ENCODE measurements at regions not wholly inside any gene's neighbourhood (a gene's known extent, or its start where the extent isn't known, plus 50 kb on each side); places are given as distances from the start of the nearest gene placed in this dataset.

DNA sequence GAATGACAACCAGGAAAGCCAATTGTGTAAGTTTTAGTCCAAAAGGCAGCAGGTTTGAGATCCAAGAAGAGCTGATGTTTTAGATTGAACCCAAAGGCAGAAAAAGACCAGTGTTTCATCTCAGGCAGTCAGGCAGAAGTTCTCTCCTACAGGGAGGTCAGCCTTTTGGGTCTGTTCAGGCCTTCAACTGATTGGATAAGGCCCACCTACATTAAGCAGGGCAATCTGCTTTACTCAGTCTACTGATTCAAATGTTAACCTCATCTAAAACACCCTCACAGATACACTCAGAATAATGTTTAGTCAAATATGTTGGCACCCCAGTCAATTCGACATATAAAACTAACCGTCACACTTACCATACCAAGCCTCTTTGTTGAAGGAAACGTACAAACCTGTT lies 134.2 kb upstream of the NEIL3 start:
- H3K9me3 ChIP-seq (replicated peaks in 1 of 3): no peaks in the 10 kb centered on the region
- 88 to 92% (median 90%) methylated on average over 3 of the region's 3 CpGs for WGBS, 4 donors
- no peak overlapping the region for H3K4me3 ChIP-seq
- no peaks in the 10 kb centered on the region for H3K4me1 ChIP-seq (replicated peaks in 1 of 2)
- intact Hi-C loops (cut with DNase I): no loop called here
- TF ChIP-seq, protein P1, sequence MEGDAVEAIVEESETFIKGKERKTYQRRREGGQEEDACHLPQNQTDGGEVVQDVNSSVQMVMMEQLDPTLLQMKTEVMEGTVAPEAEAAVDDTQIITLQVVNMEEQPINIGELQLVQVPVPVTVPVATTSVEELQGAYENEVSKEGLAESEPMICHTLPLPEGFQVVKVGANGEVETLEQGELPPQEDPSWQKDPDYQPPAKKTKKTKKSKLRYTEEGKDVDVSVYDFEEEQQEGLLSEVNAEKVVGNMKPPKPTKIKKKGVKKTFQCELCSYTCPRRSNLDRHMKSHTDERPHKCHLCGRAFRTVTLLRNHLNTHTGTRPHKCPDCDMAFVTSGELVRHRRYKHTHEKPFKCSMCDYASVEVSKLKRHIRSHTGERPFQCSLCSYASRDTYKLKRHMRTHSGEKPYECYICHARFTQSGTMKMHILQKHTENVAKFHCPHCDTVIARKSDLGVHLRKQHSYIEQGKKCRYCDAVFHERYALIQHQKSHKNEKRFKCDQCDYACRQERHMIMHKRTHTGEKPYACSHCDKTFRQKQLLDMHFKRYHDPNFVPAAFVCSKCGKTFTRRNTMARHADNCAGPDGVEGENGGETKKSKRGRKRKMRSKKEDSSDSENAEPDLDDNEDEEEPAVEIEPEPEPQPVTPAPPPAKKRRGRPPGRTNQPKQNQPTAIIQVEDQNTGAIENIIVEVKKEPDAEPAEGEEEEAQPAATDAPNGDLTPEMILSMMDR (IDR thresholded peaks at IDR 0.05): no peak
- DNase-seq: no peak
- H3K27me3 ChIP-seq: no peaks in the 10 kb centered on the region
- H3K36me3 ChIP-seq (replicated peaks in 1 of 2): no peaks in the 10 kb centered on the region
- H3K27ac ChIP-seq: no peak overlapping the region

DNA sequence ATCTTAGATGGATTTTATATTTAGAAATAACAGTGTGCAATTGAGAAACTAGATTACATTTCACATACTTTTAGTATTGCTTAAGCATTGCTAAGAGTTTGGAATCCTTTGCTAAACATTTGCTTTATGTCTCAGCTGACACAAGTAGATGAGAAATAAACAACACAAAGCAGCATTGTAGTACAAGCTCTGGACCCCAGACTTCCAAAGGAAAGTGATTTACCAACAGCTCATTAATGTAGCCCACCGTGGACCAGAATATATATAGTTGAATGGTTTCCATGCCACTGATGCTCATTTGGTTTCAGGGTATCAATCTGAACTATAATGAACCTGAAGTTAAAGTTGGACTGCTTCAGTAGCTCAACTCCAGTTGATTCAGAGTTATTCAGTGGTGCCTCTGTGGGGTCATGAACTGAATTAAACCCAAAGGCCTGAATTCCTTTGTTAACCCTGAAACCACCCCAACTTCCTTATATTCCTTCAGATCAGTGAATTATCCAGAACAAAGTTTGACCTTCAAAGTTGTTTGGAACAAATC lies 132.1 kb upstream of the NEIL3 start:
- Histone ChIP-seq H3K36me3 (replicated peaks in 1 of 2) (no peaks in the 10 kb centered on the region), H3K4me1 (replicated peaks in 1 of 2) (no peaks in the 10 kb centered on the region), H3K9me3 (replicated peaks in 1 of 3) (no peaks in the 10 kb centered on the region), H3K27ac (no peak overlapping the region), H3K4me3 (no peak overlapping the region), H3K27me3 (no peaks in the 10 kb centered on the region)
- no peak for TF ChIP-seq POLR2A (IDR thresholded peaks at IDR 0.05)
- TF ChIP-seq, protein P1 (IDR thresholded peaks at IDR 0.05): no peak
- intact Hi-C loops (cut with DNase I): no loop called here
- WGBS, 4 donors: 41 to 69% (median 56%) methylated on average over 1 of the region's 1 CpG
- DNase-seq: no peak

DNA sequence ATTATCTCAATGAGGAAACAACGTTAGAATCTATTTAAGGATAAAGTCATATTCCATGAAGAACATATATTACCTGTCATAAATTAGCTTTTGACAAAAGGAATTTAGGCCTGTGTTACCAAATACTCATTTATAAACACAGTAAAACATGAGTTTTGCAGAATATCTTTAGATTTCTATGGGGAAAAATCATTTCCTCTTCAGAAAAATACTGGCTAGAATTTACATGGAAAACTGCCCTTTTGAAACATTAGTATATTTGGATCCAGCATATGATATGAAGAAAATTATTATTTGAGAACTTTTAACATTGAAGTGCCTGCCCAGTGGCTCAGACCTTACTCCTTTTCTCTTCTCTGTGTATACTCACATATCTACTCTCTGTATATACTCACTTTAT lies 131.4 kb upstream of the NEIL3 start:
- no peak for TF ChIP-seq POLR2A (IDR thresholded peaks at IDR 0.05)
- TF ChIP-seq, protein P1 (IDR thresholded peaks at IDR 0.05): no peak
- no peaks in the 10 kb centered on the region for H3K4me1 ChIP-seq (replicated peaks in 1 of 2)
- H3K27ac ChIP-seq: no peak overlapping the region
- intact Hi-C loops (cut with DNase I): no loop called here
- H3K9me3 ChIP-seq (replicated peaks in 1 of 3): no peaks in the 10 kb centered on the region
- H3K36me3 ChIP-seq (replicated peaks in 1 of 2): no peaks in the 10 kb centered on the region
- no peak overlapping the region for H3K4me3 ChIP-seq
- WGBS, 4 donors: 29 to 36% (median 33%) methylated on average over 1 of the region's 1 CpG
- DNase-seq: no peak
- H3K27me3 ChIP-seq: no peaks in the 10 kb centered on the region

DNA sequence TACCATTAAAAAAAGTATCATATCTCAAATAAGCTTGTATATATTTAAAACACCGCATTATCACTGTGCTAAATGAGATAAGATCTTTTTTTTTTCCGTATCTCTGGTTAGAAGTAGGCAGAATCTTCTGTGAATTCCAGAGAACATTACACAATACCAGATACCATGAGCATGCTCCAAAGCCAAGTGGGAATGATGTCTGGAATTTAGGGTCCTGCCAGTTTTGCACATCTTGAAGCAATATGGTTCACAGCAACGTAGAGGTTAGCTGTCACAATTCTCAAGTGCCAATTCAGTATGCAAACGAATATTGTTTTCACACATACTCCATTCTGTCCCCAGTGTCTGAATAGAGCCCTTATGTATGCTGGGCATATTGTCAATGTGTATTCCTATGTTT lies 127.5 kb upstream of the NEIL3 start:
- intact Hi-C loops (cut with DNase I): no loop called here
- TF ChIP-seq, protein P1 (IDR thresholded peaks at IDR 0.05): no peak
- no peak for TF ChIP-seq POLR2A (IDR thresholded peaks at IDR 0.05)
- no peak for DNase-seq
- 67 to 77% (median 72%) methylated on average over 4 of the region's 4 CpGs for WGBS, 4 donors
- Histone ChIP-seq H3K27me3 (no peaks in the 10 kb centered on the region), H3K27ac (no peak overlapping the region), H3K4me1 (replicated peaks in 1 of 2) (no peaks in the 10 kb centered on the region), H3K4me3 (no peak overlapping the region), H3K36me3 (replicated peaks in 1 of 2) (no peaks in the 10 kb centered on the region), H3K9me3 (replicated peaks in 1 of 3) (no peaks in the 10 kb centered on the region)

Measured in adrenal gland (tissue), 9 donors.